ENCODE measurements at regions not wholly inside any gene's neighbourhood (a gene's known extent, or its start where the extent isn't known, plus 50 kb on each side); places are given as distances from the start of the nearest gene placed in this dataset.

- POLR2A ChIA-PET (ENCODE audit: low non-redundant PET) = no interaction called here
- no peak for TF ChIP-seq CTCF (conservative IDR thresholded peaks at IDR 0.05; ENCODE audit: low read depth)
- DNase-seq (ENCODE audit: low spot score) = no peak
- CTCF ChIA-PET = interaction anchor here (0.7 kb wide), 1 partner anchor 44 kb away, joined by 5 read pairs; no protein-coding TSS in a partner anchor
- no peak overlapping the region for H3K27ac ChIP-seq
Measured at GRCh38 chr10:127797339-127797738, 60.4 kb downstream of the FOXI2 start.

- DNase-seq (ENCODE audit: low spot score) = no peak
- CTCF ChIA-PET = interaction anchor here (0.7 kb wide), 1 partner anchor 43 kb away, joined by 5 read pairs; no protein-coding TSS in a partner anchor
- TF ChIP-seq CTCF (conservative IDR thresholded peaks at IDR 0.05; ENCODE audit: low read depth) = no peak
- POLR2A ChIA-PET (ENCODE audit: low non-redundant PET) = no interaction called here
- no peak overlapping the region for H3K27ac ChIP-seq
Measured at GRCh38 chr10:127798111-127798510, 61.1 kb downstream of the FOXI2 start.

- ChIA-PET CTCF (no interaction called here), POLR2A (ENCODE audit: low non-redundant PET) (no interaction called here)
- no peak for DNase-seq (ENCODE audit: low spot score)
- no peak overlapping the region for H3K27ac ChIP-seq
- no peak for TF ChIP-seq CTCF (conservative IDR thresholded peaks at IDR 0.05; ENCODE audit: low read depth)
Measured at GRCh38 chr10:127801302-127801701, 64.3 kb downstream of the FOXI2 start.

- DNase-seq (ENCODE audit: low spot score) = no peak
- ChIA-PET CTCF (no interaction called here), POLR2A (ENCODE audit: low non-redundant PET) (no interaction called here)
- TF ChIP-seq CTCF (conservative IDR thresholded peaks at IDR 0.05; ENCODE audit: low read depth) = no peak
- H3K27ac ChIP-seq = no peak overlapping the region
Measured at GRCh38 chr10:127802531-127803095, 65.6 kb downstream of the FOXI2 start.

- H3K27ac ChIP-seq = no peak overlapping the region
- no peak for TF ChIP-seq CTCF (conservative IDR thresholded peaks at IDR 0.05; ENCODE audit: low read depth)
- ChIA-PET CTCF (interaction anchor here (0.7 kb wide), 1 partner anchor 102 kb away, joined by 4 read pairs; the partner anchor contains the start of gene PTPRE), POLR2A (ENCODE audit: low non-redundant PET) (no interaction called here)
- DNase-seq (ENCODE audit: low spot score) = no peak
Measured at GRCh38 chr10:127804696-127805095, 67.7 kb downstream of the FOXI2 start.

- no peak for DNase-seq (ENCODE audit: low spot score)
- ChIA-PET POLR2A (ENCODE audit: low non-redundant PET) (no interaction called here), CTCF (interaction anchor here (0.7 kb wide), 1 partner anchor 165 kb away, joined by 3 read pairs; no protein-coding TSS in a partner anchor)
- H3K27ac ChIP-seq = no peak overlapping the region
- TF ChIP-seq CTCF (conservative IDR thresholded peaks at IDR 0.05; ENCODE audit: low read depth) = no peak
Measured at GRCh38 chr10:127805950-127806349, 69.0 kb downstream of the FOXI2 start.
